ENCODE measurements at regions not wholly inside any gene's neighbourhood (a gene's known extent, or its start where the extent isn't known, plus 50 kb on each side); places are given as distances from the start of the nearest gene placed in this dataset.

GRCh38 chr13:40336228-40337221 lies 329.9 kb downstream of the FOXO1 start:
- Mint-ChIP-seq H3K27me3 (ENCODE audit: low read depth) (no peaks in the 10 kb centered on the region), H3K4me3 (no peak overlapping the region), H3K4me1 (ENCODE audit: low read depth) (peaks cover 26% of the 10 kb centered on the region), H3K9me3 (no peaks in the 10 kb centered on the region), H3K27ac (no peak overlapping the region), H3K36me3 (ENCODE audit: low read depth) (no peaks in the 10 kb centered on the region)
- intact Hi-C loops (cut with micrococcal nuclease), result no loop called here
- CTCF ChIA-PET, result interaction anchor here (1.3 kb wide), 1 partner anchor 10 kb away, joined by 4 read pairs; no protein-coding TSS in a partner anchor
- DNase-seq, result no peak

GRCh38 chr13:40337651-40338050 lies 328.8 kb downstream of the FOXO1 start:
- no peak for DNase-seq
- H3K9me3 Mint-ChIP-seq, result no peaks in the 10 kb centered on the region
- H3K4me1 Mint-ChIP-seq (ENCODE audit: low read depth), result peaks cover 19% of the 10 kb centered on the region
- H3K4me3 Mint-ChIP-seq, result no peak overlapping the region
- H3K27me3 Mint-ChIP-seq (ENCODE audit: low read depth), result no peaks in the 10 kb centered on the region
- intact Hi-C loops (cut with micrococcal nuclease), result no loop called here
- H3K27ac Mint-ChIP-seq, result no peak overlapping the region
- no peaks in the 10 kb centered on the region for H3K36me3 Mint-ChIP-seq (ENCODE audit: low read depth)
- CTCF ChIA-PET, result no interaction called here

GRCh38 chr13:40338217-40338616 lies 328.2 kb downstream of the FOXO1 start:
- no peaks in the 10 kb centered on the region for H3K27me3 Mint-ChIP-seq (ENCODE audit: low read depth)
- H3K4me3 Mint-ChIP-seq, result no peak overlapping the region
- no peak for DNase-seq
- no peaks in the 10 kb centered on the region for H3K36me3 Mint-ChIP-seq (ENCODE audit: low read depth)
- CTCF ChIA-PET, result no interaction called here
- intact Hi-C loops (cut with micrococcal nuclease), result no loop called here
- H3K27ac Mint-ChIP-seq, result no peak overlapping the region
- H3K9me3 Mint-ChIP-seq, result no peaks in the 10 kb centered on the region
- H3K4me1 Mint-ChIP-seq (ENCODE audit: low read depth), result peaks cover 18% of the 10 kb centered on the region

- Mint-ChIP-seq H3K27me3 (ENCODE audit: low read depth) (no peaks in the 10 kb centered on the region), H3K4me1 (ENCODE audit: low read depth) (peaks cover 17% of the 10 kb centered on the region), H3K36me3 (ENCODE audit: low read depth) (no peaks in the 10 kb centered on the region), H3K27ac (no peak overlapping the region), H3K4me3 (no peak overlapping the region), H3K9me3 (no peaks in the 10 kb centered on the region)
- intact Hi-C loops (cut with micrococcal nuclease), result no loop called here
- DNase-seq, result no peak
- CTCF ChIA-PET, result interaction anchor here (0.7 kb wide), 1 partner anchor 214 kb away, joined by 3 read pairs; no protein-coding TSS in a partner anchor
Observed at GRCh38 chr13:40340368-40341095, 325.9 kb downstream of the FOXO1 start.

- Mint-ChIP-seq H3K36me3 (ENCODE audit: low read depth) (no peaks in the 10 kb centered on the region), H3K4me3 (no peak overlapping the region), H3K27ac (no peak overlapping the region), H3K27me3 (ENCODE audit: low read depth) (no peaks in the 10 kb centered on the region), H3K4me1 (ENCODE audit: low read depth) (peaks cover 15% of the 10 kb centered on the region), H3K9me3 (no peaks in the 10 kb centered on the region)
- DNase-seq, result no peak
- intact Hi-C loops (cut with micrococcal nuclease), result no loop called here
- CTCF ChIA-PET, result interaction anchor here (0.7 kb wide), 1 partner anchor 213 kb away, joined by 3 read pairs; no protein-coding TSS in a partner anchor
Observed at GRCh38 chr13:40341096-40341471, 325.4 kb downstream of the FOXO1 start.

GRCh38 chr13:40341501-40341900 lies 324.9 kb downstream of the FOXO1 start:
- Mint-ChIP-seq H3K4me3 (no peak overlapping the region), H3K27me3 (ENCODE audit: low read depth) (no peaks in the 10 kb centered on the region), H3K4me1 (ENCODE audit: low read depth) (peaks cover 10% of the 10 kb centered on the region), H3K27ac (no peak overlapping the region), H3K9me3 (no peaks in the 10 kb centered on the region), H3K36me3 (ENCODE audit: low read depth) (no peaks in the 10 kb centered on the region)
- intact Hi-C loops (cut with micrococcal nuclease), result no loop called here
- CTCF ChIA-PET, result interaction anchor here (0.7 kb wide), 1 partner anchor 213 kb away, joined by 3 read pairs; no protein-coding TSS in a partner anchor
- DNase-seq, result no peak

GRCh38 chr13:40342461-40342860 lies 324.0 kb downstream of the FOXO1 start:
- no peak for DNase-seq
- Mint-ChIP-seq H3K27me3 (ENCODE audit: low read depth) (no peaks in the 10 kb centered on the region), H3K36me3 (ENCODE audit: low read depth) (no peaks in the 10 kb centered on the region), H3K9me3 (no peaks in the 10 kb centered on the region), H3K4me3 (no peak overlapping the region), H3K27ac (no peak overlapping the region), H3K4me1 (ENCODE audit: low read depth) (peaks cover 2% of the 10 kb centered on the region)
- CTCF ChIA-PET, result no interaction called here
- intact Hi-C loops (cut with micrococcal nuclease), result no loop called here

- intact Hi-C loops (cut with micrococcal nuclease), result no loop called here
- Mint-ChIP-seq H3K36me3 (ENCODE audit: low read depth) (no peaks in the 10 kb centered on the region), H3K9me3 (no peaks in the 10 kb centered on the region), H3K4me3 (no peak overlapping the region), H3K27me3 (ENCODE audit: low read depth) (no peaks in the 10 kb centered on the region), H3K4me1 (ENCODE audit: low read depth) (peaks cover 1% of the 10 kb centered on the region), H3K27ac (no peak overlapping the region)
- DNase-seq, result no peak
- CTCF ChIA-PET, result interaction anchor here (0.5 kb wide), 1 partner anchor 282 kb away, joined by 3 read pairs; no protein-coding TSS in a partner anchor
Observed at GRCh38 chr13:40342901-40343300, 323.5 kb downstream of the FOXO1 start.

- Mint-ChIP-seq H3K36me3 (ENCODE audit: low read depth) (no peaks in the 10 kb centered on the region), H3K27me3 (ENCODE audit: low read depth) (no peaks in the 10 kb centered on the region), H3K4me1 (ENCODE audit: low read depth) (peaks cover 1% of the 10 kb centered on the region), H3K4me3 (no peak overlapping the region), H3K27ac (no peak overlapping the region), H3K9me3 (no peaks in the 10 kb centered on the region)
- intact Hi-C loops (cut with micrococcal nuclease), result no loop called here
- no peak for DNase-seq
- CTCF ChIA-PET, result interaction anchor here (1.2 kb wide), 1 partner anchor 339 kb away, joined by 4 read pairs; no protein-coding TSS in a partner anchor
Observed at GRCh38 chr13:40343550-40344269, 322.7 kb downstream of the FOXO1 start.

- H3K27ac Mint-ChIP-seq, result no peak overlapping the region
- CTCF ChIA-PET, result interaction anchor here (1.2 kb wide), 1 partner anchor 338 kb away, joined by 4 read pairs; no protein-coding TSS in a partner anchor
- intact Hi-C loops (cut with micrococcal nuclease), result no loop called here
Observed at GRCh38 chr13:40344270-40345148, 321.9 kb downstream of the FOXO1 start.

GRCh38 chr13:40345149-40345514 lies 321.3 kb downstream of the FOXO1 start:
- Mint-ChIP-seq H3K4me1 (ENCODE audit: low read depth) (peaks cover 1% of the 10 kb centered on the region), H3K36me3 (ENCODE audit: low read depth) (no peaks in the 10 kb centered on the region), H3K27ac (no peak overlapping the region), H3K9me3 (no peaks in the 10 kb centered on the region), H3K27me3 (ENCODE audit: low read depth) (no peaks in the 10 kb centered on the region), H3K4me3 (no peak overlapping the region)
- intact Hi-C loops (cut with micrococcal nuclease), result no loop called here
- no peak for DNase-seq
- CTCF ChIA-PET, result no interaction called here

More at GRCh38 chr13:40344270-40345148, 321.9 kb downstream of the FOXO1 start:
- Mint-ChIP-seq H3K9me3 (no peaks in the 10 kb centered on the region), H3K27me3 (ENCODE audit: low read depth) (no peaks in the 10 kb centered on the region), H3K4me3 (no peak overlapping the region), H3K36me3 (ENCODE audit: low read depth) (no peaks in the 10 kb centered on the region), H3K4me1 (ENCODE audit: low read depth) (peaks cover 1% of the 10 kb centered on the region)
- no peak for DNase-seq
